ENCODE measurements at regions not wholly inside any gene's neighbourhood (a gene's known extent, or its start where the extent isn't known, plus 50 kb on each side); places are given as distances from the start of the nearest gene placed in this dataset.
"Not testable (repeated sequence)": the region's sequence is repeated elsewhere in the genome, so short reads cannot be mapped to it uniquely, and the experiment has no call there.

- DNase-seq, result no peak
Observed at GRCh38 chr4:136007991-136008390, 1524.3 kb downstream of the PCDH18 start.

GRCh38 chr4:136002316-136002715, 1530.0 kb downstream of the PCDH18 start:
- DNase-seq, result no peak

- no peak for DNase-seq
Observed at GRCh38 chr4:136001791-136002190, 1530.5 kb downstream of the PCDH18 start.

GRCh38 chr4:136000246-136000645, 1532.0 kb downstream of the PCDH18 start:
- no peak for DNase-seq

- no peak for DNase-seq
Observed at GRCh38 chr4:135994360-135994759, 1537.9 kb downstream of the PCDH18 start.

- no peak for DNase-seq
Observed at GRCh38 chr4:135976860-135977259, 1555.4 kb downstream of the PCDH18 start.

GRCh38 chr4:135966936-135967335, 1565.4 kb downstream of the PCDH18 start:
- no peak for DNase-seq

- no peak for DNase-seq
Observed at GRCh38 chr4:135963009-135963408, 1569.3 kb downstream of the PCDH18 start.

GRCh38 chr4:135949931-135950330, 1582.4 kb downstream of the PCDH18 start:
- no peak for DNase-seq

- DNase-seq, result no peak
Observed at GRCh38 chr4:135948797-135949196, 1583.5 kb downstream of the PCDH18 start.

- DNase-seq, result no peak
Observed at GRCh38 chr4:135941671-135942070, 1590.6 kb downstream of the PCDH18 start.

- peak; percentile 1 for DNase-seq
Observed at GRCh38 chr4:135934026-135934425, 1598.3 kb downstream of the PCDH18 start.

- DNase-seq, result no peak
Observed at GRCh38 chr4:135927651-135928050, 1604.6 kb downstream of the PCDH18 start.

- DNase-seq, result no peak
Observed at GRCh38 chr4:135921081-135921480, 1611.2 kb downstream of the PCDH18 start.

GRCh38 chr4:135917011-135917410, 1615.3 kb downstream of the PCDH18 start:
- DNase-seq, result no peak

- DNase-seq, result no peak
Observed at GRCh38 chr4:135900956-135901355, 1631.3 kb downstream of the PCDH18 start.

GRCh38 chr4:135864304-135864703, 1662.7 kb upstream of the PABPC4L start:
- not testable (repeated sequence) for DNase-seq

- no peak for DNase-seq
Observed at GRCh38 chr4:135840781-135841180, 1639.2 kb upstream of the PABPC4L start.

GRCh38 chr4:135839712-135840111, 1638.1 kb upstream of the PABPC4L start:
- DNase-seq, result no peak

GRCh38 chr4:135838889-135839288, 1637.3 kb upstream of the PABPC4L start:
- no peak for DNase-seq

- no peak for DNase-seq
Observed at GRCh38 chr4:135834471-135834870, 1632.9 kb upstream of the PABPC4L start.

GRCh38 chr4:135833529-135833928, 1631.9 kb upstream of the PABPC4L start:
- DNase-seq, result no peak

- no peak for DNase-seq
Observed at GRCh38 chr4:135824759-135825296, 1623.2 kb upstream of the PABPC4L start.

- no peak for DNase-seq
Observed at GRCh38 chr4:135804785-135805184, 1603.2 kb upstream of the PABPC4L start.

- no peak for DNase-seq
Observed at GRCh38 chr4:135777361-135777760, 1575.8 kb upstream of the PABPC4L start.

GRCh38 chr4:135775909-135776308, 1574.3 kb upstream of the PABPC4L start:
- no peak for DNase-seq
